T-helper 2 cell (primary cell): ENCODE measurements at regions not wholly inside any gene's neighbourhood (a gene's known extent, or its start where the extent isn't known, plus 50 kb on each side); places are given as distances from the start of the nearest gene placed in this dataset.

Experiments used
- DNase-seq, 5 experiments: peaks; one replicate each; pipeline versions ENCODE4 v3.0.0 to v3.0.0-alpha.2; 2012 to 2022

DNA sequence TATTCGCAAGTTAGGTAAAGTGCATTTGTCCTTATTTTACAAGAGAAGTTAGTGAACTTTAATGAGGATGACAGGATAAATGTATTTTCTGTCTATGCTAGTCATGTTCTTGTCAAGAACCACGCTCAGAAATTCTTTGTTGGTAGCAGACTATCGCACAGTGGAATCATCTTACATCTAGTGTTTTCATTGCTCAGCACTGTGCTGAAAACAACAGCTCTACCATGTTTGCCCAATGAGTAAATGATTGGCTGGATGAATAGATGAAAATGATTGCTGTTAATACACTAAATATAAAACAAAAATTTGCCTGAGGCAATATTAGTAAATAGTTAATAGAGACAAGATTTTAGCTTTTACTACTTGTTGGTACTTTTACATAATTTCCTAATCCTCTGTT is 265.3 kb upstream of the GOLIM4 start:
- DNase-seq, result no peak

GRCh38 chr3:168342946-168343850 is 247.5 kb upstream of the GOLIM4 start:
- DNase-seq, result no peak

DNA sequence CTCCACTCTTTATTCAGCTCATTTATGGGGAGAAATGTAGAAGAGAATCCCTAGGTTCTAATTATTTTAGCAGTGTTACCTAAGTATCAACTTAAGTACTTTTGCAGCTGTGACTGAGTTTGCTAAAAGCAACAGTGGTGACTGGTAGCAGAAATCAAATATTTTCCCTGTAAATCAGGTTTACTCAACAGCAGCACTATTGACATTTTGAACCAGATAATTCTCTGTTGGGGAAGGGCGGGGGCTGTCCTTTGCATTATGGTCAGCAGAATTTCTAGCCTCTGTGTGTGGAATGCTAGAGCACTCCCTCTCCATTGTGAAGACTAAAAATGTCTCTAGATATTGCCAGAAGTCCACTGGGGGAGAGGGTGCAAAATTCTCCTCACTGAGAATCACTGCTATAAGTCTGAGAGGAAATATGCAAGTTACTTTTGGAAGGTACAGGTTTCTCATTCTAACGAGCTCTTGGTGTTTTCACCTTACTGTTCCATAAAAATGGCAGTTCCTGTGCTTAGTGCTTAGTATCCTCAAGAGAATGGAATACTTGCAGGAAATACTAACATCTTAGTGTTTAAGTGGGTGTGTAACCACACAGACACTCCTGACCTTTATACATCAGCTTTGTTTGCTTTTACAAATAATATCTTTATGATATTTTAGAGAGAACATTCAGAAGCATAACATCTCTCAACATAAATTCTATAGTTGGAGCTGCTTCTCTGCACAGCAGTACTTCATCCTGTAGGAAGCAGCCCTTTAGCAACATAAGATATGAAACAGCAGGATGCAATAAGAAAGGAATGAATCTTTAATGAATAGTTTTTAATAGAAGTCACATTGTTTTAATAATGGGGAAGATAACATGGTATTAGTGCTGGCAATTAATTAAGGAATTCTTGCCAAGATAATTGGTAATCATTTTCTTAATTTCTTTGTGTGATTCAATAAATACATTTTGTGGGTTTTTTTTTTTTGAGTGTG is 246.5 kb upstream of the GOLIM4 start:
- no peak for DNase-seq

DNA sequence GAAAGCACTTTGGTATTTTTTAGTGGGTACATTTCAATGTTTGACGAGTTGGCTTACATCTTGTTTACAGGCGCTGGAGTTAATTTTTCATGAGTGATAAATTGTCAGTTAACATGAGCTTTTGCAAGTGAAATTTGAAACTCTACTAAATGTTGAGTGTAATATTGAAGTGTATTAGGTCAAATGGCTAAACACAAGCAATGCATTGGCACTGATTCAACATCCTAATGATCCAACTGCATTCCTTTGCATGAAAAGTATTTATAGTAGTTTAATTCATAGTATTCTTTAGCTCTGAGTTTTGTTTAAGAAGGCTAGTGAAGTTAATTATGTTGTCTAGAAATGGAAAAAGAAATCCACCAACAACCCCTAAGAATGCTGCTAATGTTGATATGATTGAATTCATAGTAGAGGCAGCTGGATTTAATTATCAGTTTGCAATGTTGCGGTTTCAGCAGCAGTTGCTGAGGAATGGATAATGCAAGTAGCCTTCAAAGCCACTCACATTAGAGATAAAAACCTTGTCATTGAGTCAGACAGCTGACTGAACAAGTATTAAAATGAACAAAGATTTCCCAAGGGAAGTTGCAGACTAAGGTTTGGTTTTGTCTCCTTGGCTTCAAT is 245.6 kb upstream of the GOLIM4 start:
- DNase-seq, result no peak

- DNase-seq, result no peak
Measured at GRCh38 chr3:168338161-168338560, 242.4 kb upstream of the GOLIM4 start.

DNA sequence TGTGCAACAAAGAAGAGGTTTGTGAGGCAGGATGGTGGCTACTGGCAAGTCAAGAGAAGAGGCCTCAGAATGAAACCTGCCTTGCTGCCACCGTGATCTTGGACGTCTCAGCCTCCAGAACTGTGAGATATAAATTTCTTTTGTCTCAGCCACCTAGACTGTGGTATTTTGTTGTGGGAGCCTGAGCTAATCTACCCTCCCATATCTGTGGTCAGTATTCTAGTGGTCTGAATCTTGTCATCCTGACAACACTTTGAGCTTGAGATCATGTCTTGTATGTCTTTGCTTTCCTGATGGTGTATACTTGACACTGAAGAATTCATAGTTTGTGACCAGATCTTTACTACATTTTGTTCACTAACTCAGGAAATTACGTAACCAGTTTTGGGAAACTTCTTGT is 240.6 kb upstream of the GOLIM4 start:
- no peak for DNase-seq

DNA sequence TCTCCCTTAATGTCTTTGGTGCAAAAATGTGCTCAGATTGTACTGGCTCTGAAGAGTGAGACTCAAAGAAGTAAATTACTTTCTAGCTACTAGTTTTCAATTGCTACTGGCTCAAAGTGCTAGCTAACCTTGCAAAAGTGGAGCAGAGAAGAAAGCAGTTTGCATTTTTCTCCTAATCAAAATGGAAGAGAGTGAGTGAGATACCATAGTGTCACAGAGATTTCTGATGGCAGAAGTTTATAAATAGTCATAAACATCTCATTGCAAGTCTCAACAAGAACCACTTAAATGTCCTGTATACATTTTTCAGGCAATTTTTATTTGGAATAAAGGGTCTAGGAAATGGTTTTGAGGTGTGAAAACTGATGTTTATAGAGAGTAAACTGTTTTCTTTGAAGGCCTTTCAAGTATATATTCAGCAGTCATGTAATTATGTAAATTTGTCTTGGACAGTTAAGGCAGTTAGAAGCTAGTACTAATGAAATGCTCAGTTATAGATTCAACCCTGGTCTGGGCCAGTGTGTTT is 237.7 kb upstream of the GOLIM4 start:
- DNase-seq, result no peak

GRCh38 chr3:168331756-168332155 is 236.0 kb upstream of the GOLIM4 start:
- DNase-seq, result no peak

- no peak for DNase-seq
Measured at GRCh38 chr3:168330983-168331382, 235.3 kb upstream of the GOLIM4 start.

DNA sequence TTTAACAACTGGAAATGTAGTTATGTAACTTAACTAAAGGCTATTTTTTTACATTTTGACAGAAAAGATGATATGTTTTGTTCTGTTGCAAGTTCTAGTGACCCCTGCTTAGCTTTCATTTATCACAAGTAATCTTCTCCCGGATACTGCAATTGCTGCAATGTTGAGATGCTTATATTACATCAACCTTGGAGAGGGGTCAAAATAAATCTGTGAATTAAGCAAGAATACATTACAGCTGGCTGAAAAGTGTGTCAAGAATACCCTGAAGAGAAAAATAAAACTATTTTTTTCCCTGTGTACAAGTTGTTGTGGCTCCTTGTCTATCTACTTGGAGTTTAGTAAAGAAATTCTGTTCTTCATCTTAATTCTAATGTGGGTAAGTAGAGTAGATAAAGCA is 232.1 kb upstream of the GOLIM4 start:
- no peak for DNase-seq

DNA sequence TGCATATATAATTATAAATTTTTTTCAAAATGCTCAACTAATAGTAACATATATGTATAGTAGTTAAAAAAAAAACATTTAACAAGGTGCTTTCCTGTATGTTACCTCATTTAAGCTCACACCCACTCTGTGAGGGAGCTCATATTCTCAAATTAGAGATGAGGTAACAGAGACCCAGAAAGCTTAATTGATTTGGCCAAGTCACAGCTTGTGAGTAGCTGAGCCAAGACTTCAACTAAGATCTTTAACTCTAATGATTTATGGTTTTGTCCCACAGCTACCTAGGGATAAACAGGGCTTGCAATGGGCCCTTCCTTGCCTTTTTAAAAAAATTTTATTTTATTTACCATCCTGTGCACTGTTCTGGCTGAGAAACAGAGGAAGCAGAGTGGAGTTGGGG is 230.0 kb upstream of the GOLIM4 start:
- DNase-seq, result no peak

DNA sequence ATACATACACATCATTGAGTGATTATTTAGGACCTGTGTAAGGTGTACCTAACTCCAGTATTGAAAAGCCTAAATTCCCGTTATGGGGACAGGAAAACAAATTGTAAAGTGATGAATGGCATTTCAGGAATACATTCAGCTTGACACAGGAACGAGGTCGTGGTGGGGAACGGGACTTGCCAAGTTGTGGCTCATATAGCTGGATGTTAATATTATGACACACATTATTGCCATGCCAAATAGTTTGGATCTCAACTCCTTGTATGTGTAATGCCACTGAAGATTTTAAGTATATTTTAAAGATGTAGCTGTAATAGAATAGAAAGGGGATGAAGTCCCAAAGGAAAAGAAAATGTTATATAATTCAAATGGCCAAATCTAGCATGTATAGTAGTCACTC is 227.2 kb upstream of the GOLIM4 start:
- no peak for DNase-seq

DNA sequence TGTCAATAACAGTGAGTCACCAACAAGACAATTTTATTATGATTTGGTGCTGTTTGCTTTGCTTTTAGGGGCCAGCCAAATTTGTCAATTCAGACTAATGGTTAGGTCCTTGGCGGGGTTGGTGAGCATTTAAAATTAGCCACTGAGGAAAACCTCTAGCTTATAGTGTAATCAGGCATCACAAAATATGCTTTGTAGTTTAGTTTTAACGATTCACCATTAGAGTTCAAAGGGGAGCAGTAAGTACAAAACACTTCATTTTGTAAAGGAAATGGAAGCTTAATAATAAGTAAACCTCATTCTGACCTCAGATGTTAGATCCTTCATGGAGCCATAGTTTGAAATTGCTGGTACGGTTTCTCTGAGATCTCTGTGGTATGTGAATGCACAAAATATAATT is 218.4 kb upstream of the GOLIM4 start:
- DNase-seq, result no peak

DNA sequence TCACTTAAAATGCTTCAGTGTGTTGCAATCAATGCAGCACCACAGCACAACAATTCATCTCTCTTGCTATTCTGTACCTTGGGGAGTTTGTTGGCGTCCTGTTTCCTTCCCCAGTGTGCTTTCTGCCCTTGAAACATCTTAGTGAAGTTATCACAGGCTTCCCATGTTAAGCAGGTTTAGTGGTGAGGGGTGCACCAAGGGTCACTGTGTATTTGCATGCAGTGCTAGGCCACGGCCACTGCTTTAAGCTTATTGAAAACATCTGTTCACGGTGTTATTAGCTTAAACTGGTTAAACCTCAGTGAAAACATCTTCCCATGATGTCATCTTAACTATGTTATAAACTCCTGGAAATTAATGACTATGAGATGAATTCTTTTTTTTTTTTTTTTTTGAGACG is 217.3 kb upstream of the GOLIM4 start:
- no peak for DNase-seq

GRCh38 chr3:168307893-168308292 is 212.2 kb upstream of the GOLIM4 start:
- no peak for DNase-seq

GRCh38 chr3:168295027-168295426 is 199.3 kb upstream of the GOLIM4 start:
- no peak for DNase-seq

GRCh38 chr3:168292296-168292695 is 196.6 kb upstream of the GOLIM4 start:
- DNase-seq, result no peak

GRCh38 chr3:168289471-168290008 is 193.8 kb upstream of the GOLIM4 start:
- DNase-seq, result no peak

GRCh38 chr3:168288511-168289401 is 193.0 kb upstream of the GOLIM4 start:
- DNase-seq, result no peak

DNA sequence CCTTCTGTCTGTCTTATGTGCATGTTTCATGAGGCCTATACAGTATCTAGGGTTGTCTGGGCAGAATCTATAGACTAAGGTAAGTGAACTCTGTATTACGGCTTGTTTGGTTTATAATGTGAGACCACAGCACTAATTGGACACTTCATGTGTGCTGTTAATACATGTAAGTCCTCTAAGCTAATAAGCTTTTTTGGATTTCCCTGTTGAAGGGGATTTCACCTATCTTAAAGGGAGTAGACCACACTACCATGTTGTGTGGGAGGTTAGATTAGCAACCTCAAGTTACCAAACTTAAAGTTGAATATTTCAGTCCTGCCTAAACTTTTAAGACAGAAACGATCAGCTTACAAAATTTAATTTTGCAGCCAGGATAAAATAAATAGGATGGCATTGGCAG is 189.8 kb upstream of the GOLIM4 start:
- DNase-seq, result no peak

- DNase-seq, result no peak
Measured at GRCh38 chr3:168284728-168285127, 189.0 kb upstream of the GOLIM4 start.

GRCh38 chr3:168275662-168276061 is 179.9 kb upstream of the GOLIM4 start:
- DNase-seq, result no peak
